ENCODE measurements at regions not wholly inside any gene's neighbourhood (a gene's known extent, or its start where the extent isn't known, plus 50 kb on each side); places are given as distances from the start of the nearest gene placed in this dataset.
"Not testable (repeated sequence)": the region's sequence is repeated elsewhere in the genome, so short reads cannot be mapped to it uniquely, and the experiment has no call there.

DNA sequence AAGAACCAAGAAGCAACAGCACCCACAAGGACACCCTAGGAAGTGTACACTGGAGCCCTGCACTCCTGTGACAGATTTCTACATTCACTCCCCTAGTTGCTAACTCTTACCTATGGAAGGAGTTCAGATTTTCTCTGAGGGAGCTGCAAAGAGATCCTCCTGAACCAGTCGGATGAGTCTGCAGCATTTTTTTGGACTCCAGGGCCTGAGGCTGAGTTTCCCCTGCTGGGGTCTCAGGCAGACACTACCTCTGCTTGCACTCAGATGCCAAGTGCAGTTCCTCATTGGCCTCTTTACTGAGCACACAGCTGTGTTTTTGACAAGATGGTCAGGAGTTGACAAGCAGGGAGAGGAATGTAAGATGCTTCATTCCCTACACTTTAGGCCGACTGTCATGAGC, 153.2 kb upstream of the RBM19 start:
- no peak for DNase-seq

DNA sequence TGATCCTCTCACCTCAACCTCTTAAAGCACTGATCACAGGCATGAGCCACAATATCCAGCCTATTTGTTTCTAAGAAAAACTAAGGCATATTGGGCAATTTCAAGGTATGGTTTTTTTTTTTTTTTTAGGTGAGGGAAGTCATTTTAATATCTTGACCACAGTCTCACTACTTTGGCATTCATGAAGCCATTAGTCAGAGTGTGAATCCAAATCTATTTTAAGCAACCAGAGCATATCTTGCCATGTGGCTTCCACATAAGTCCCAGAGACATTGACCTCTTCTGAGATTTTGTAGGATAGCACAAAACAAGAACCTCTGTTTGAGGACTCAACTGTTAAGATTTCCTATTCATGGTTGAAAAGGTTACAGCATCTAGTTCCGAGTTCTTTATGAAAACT, 130.3 kb upstream of the RBM19 start:
- no peak for DNase-seq

DNA sequence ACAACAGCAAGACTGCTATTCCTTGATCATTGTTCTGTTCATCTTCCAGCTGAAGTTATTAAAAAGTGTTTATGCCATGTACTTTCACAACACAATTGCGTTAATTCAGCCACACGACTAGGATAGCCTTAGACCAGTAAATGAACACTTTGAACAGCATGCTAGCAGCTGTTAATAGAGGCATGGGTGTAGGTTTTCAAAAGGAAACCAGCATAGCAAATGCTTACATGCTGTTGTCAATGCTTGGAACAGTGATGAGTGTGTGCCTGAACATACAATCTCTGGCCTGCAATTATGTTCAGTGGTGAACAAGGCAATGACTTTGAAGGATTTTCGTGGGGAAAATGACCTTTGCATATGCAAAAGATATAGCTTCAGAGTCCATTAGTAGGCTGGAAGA, 127.4 kb upstream of the RBM19 start:
- DNase-seq: no peak

DNA sequence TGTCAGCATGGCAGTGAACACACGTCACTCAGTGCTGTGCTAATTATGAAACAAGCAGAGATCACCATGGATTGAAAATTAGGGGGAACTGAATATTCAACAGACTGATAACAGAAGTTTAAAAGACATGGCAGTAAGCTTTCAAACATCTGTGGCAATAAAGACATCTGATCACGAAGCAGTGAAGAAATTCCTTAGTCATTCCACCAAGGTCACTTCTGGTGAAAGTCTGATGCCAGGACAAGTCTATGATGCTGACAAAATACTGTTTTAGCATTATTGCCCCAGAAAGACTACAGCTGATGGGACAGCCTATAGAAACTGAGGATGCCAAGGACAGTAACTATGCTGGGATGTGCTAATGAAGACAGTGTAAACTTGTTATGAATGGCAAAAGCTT, 126.9 kb upstream of the RBM19 start:
- DNase-seq: no peak

DNA sequence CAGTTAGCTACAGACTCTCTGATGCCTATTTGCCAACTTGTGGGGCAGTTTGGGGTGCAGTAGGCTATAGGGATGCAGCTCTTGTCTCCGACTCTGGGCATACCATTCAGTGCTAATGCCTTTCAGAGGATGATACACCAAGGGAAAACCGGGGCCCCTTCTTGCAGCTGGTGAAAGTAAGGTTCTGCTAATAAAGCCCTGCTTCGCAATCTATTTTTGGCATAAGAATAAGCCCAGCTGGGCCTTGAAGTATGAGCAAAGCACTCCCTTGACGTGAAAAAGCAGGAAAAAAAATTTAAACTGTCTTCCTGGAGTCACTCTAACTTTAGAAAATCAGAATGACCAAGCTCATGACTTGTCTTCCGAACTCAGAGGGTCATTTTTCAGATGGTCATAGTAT, 124.1 kb upstream of the RBM19 start:
- no peak for DNase-seq

DNA sequence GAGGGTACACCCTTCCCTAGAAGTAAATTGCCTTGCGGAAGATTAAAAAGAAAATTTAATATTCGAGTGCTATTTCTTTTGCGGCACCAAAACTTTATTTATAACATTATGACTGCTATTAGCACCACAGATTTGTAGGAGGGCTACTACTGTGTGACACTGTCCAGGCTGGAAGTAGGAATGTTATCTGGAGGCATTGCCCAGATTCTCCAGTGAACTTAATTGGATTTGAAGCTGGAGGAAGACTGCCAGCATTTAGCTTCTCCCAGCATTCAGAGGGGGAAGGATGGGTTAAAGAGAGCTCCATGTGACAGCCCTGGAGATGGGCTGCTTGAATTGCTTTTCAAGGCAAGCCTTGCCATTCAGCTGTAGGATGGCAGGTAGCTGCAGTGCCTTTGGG, 107.0 kb upstream of the RBM19 start:
- DNase-seq: no peak

DNA sequence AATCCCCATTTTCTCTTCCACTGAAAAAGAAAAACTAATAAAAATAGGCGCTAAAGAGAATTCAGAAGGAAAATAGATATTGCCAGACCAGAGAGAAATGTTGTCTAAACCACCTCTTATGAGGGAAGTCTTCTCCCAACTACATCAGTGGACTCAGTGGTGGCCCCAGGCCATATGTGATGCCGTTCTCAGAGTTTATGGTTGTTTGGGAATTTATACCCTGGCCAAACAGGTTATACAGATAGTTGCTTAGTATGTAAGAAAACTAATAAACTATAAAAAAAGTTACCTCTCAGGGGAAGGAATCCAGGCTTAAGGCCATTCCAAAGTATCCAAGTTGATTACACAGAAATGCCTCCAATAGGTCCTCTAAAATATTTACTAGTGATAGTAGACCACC, 103.4 kb upstream of the RBM19 start:
- DNase-seq: no peak

DNA sequence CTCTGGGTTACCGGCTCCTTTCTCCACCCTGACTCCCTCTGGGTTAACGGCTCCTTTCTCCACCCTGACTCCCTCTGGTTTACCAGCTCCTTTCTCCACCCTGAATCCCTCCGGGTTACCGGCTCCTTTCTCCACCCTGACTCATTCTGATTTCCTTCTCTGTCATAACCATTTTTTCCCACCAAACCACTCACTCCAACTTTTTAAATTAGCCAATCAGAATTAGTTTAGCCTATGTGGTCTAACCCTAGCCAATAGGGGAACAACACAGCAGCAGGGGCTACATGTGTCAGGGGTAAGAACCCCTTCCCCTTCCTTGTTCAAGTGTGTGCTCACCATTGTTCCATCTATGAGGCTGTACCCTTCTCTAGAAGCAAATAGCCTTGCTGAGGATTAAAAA, 98.4 kb upstream of the RBM19 start:
- no peak for DNase-seq

DNA sequence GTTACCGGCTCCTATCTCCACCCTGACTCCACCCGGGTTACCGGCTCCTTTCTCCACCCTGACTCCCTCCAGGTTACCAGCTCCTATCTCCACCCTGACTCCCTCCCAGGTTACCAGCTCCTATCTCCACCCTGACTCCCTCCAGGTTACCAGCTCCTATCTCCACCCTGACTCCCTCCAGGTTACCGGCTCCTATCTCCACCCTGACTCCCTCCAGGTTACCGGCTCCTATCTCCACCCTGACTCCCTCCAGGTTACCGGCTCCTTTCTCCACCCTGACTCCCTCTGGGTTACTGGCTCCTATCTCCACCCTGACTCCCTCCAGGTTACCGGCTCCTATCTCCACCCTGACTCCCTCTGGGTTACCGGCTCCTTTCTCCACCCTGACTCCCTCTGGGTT, 97.9 kb upstream of the RBM19 start:
- not testable (repeated sequence) for DNase-seq

DNA sequence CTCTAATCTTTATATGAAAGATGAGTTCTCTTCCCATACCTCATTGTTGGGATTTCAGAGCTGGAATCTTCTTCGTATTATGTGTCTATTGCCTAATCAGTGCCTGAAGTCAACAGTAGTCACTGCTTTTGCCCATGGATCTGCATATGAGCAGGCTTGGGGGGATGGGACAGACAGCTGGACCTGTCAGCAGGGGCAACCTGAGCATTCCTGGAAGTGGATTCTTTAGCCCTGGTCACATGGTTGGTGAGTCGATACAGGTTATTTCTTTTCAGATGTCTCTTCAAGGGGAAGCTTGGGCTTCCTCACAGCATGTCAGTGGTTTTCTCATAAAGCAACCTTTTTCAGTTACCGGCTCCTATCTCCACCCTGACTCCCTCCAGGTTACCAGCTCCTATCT, 97.3 kb upstream of the RBM19 start:
- DNase-seq: no peak

DNA sequence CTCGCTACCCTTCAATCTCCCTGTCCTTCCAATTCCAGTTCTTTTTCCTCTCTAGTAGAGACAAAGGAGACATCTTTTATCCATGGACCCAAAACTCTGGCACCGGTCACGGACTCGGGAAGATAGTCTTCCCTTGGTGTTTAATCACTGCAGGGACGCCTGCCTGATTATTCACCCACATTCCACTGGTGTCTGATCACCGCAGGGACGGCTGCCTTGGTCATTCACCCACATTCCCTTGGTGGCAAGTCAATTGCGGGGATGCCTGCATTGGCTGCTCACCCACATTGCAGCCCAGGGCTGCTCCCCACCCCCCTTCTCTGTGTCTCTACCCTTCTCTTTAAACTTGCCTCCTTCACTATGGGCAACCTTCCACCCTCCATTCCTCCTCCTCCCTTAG, 90.2 kb upstream of the RBM19 start:
- DNase-seq: not testable (repeated sequence)

DNA sequence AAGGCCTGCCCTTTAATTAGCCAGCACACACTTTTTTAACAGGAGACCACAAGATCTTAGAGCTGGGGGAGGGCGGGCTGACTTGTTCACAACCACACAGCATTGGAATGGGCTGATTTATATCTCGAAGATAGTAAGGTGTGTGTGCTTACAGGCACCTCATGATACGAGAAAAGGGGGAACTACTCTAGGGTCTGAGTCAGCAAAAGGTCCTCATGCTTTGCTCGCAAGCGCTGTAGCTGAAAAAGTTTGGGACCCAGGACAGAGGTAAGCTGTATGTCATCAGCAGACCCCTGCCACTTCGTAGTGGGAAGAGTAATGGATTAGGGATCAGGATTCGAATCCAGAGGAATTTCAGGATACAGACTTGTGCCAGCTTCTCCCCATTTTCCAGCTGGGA, 88.9 kb upstream of the RBM19 start:
- DNase-seq: no peak

DNA sequence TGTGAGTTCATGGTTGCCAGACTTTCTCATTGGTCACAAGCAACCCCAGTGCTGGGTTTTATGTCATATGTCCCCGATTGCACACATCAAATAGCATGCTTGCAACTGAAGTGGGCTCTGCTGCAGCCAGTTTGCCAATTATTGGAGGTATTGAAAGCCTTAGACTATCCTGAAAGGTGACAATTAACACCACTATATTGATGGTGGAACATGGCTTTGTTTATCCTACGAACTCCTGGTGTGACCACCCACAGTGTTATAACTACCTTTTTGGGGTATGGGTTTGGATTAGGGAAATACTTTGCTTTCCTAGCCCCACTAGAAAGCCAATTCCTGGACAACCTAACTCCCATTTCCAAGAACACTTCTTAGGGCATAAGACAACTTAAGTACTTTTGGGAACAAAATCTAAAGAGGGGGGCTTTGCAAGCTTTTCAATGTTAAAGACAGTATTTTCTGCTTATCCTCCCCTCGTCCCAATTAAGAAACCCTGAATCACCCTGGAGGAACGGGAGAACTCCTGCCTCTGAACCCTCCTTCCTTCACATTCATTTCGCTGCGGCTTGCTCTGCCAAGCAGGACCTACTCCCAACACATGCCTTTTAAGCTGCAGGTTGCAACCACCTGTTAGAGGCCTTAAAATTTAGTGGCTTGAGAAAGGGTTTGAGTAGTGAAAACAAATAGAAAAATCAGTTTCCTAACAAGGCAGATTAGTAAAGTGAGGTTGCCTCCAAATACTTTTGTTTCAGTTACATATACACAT, 80.3 kb upstream of the RBM19 start:
- DNase-seq: no peak

DNA sequence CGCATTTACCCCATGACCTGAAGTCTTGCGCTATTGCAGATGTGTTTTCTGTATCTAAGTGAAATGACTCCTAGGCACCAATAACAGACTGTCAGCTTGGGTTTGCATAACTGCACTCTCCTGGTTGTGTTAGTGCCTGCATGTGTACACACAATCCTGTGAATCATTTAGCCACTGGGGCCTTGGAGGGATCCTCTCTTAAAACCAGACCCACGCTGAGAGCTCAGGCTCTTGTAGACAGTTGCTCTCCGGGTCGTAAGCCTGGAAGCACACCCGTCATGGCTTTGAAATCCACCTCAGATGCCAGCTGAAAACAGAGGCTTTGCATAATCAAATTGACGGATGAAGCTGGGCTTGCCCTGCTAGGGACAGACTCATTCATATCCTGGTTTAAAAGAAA, 79.2 kb upstream of the RBM19 start:
- DNase-seq: peak; percentile 87

DNA sequence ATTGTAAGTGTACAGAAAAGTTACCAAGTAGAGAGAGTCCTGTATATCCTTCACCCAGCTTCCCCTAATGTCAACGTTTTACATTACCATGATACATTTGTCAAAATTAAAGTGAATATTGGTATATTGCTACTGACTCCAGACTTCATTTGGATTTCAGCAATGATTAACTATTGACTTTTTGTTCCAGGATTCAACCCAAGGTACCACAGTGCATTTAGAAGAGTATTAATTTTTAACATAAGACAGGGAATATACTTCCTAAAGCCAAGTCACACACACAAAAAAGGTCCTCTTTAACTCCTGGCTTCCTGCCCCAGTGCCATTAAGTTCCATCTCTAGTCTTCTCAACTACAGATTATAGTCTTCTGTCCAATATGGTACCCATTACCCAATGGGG, 75.5 kb upstream of the RBM19 start:
- no peak for DNase-seq

DNA sequence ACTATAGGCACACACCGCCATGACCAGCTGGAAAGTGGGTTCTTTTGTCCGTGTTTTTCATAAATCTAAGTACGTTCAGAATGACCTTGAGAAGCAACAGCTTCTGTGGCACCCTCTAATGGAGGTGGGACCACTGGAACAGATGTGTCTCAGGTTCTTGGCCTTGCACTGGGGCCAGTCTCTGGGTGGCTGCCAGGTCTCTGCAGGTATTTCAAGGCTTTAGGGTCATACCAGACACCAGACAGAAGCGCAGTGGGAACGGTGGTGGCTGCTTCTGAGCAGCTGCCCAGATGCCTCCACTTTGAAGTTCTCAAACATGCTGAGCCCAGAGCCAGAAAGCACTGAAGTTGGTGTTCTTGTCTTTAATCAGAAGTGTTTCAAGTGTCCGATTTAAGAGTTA, 75.0 kb upstream of the RBM19 start:
- no peak for DNase-seq

DNA sequence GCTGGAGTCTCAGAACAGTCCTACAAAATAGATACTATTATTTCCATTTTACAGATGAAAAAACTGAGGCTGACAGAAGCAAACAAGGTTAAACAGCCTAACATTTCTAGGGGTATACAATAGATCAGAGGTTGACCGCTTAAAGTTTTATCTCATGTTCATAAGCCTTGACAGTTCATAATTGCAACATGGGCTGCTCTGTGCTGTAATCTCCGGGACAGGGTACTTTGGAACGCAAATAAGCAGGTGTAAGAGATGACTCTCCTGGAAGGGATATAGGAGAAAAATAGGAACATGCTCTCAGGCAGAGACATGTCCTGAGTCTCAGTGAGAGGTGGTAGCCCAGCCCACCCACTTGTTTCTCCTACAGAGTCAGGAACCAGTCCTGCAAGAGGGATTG, 72.8 kb upstream of the RBM19 start:
- no peak for DNase-seq

DNA sequence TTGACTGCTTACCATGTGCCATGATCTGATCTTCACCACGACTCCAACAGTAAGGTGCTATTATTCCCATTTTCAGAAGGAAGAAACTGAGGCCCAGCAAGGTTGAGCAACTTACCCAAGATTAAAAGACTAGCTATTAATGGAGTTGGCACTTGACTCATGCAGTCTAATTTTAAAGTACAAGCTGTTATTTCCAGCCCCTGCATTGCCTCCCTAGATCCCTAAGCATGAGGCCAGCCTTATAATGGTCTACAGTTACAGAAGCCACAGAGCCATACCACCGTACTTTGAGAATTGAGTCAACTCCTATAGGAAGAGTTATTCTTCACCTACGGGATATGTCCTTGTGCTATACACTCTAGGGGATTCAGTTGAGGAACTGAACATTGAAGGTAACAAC, 66.7 kb upstream of the RBM19 start:
- DNase-seq: no peak

DNA sequence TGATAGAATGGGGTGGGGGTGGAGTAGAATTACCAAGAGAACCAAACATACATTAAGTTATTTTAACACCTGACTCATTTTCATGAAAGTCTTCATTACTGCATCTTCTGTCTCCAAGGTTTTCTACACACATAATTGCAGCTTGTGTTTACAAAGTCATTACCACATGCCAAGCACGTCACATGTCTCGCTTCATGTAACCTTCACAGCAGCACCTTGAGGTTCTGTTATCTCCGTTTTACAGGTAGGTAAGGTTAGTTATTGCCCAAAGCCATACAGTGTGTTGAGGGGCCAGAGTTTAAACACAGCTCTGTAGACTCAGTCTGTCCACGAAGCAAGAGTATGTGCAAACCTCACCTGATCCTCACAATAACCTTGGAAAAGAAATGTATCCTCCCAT, 64.3 kb upstream of the RBM19 start:
- no peak for DNase-seq

DNA sequence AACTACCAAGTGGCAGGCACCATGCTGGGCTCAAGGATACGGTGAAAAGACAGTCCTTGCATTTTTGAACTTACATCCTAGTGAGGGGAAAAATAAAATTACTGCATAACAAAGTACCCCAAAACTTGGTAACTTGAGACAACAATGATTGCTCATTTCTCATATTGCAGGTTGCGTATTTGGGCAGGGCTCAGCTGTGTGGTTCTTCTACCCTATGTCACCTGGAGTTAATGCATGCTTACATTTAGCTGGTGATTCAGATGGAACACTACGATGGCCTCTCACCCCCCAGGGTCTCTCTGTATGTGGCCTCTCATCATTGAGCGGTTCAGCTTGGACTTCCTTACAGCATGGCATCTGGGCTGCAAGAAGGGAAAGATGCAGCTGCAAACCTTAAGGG, 60.7 kb upstream of the RBM19 start:
- DNase-seq: no peak

DNA sequence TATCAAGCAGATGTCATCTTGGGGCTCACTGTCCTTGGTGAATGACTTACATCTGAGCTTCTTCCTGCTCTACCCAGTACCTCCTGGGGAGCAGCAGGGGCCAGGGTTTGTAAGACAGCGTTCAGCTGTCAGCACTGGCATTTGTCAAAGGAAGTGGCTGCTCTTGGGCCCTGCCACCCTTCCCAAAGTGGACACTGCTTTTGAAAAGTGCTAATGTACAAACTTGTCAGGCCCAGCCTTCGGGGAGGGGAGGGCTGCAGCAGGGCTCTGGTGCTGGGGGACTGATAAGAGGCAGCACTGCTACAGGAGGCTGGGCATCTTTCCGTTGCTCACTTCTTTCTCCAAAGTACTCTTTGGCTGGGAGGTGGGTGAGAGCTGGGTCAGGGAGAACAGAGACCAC, 59.8 kb upstream of the RBM19 start:
- DNase-seq: no peak

DNA sequence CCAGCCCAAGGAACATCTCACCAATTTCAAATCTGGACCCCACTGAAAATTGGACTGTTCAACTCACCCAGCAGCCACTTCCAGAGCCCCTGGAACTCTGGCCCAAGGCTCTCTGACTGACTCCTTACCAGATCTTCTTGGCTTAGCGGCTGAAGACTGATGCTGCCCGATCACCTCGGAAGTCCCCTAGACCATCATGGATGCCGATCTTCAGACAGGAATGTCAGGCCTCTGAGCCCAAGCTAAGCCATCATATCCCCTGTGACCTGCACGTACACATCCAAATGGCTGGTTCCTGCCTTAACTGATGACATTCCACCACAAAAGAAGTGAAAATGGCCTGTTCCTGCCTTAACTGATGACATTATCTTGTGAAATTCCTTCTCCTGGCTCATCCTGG, 56.0 kb upstream of the RBM19 start:
- not testable (repeated sequence) for DNase-seq

DNA sequence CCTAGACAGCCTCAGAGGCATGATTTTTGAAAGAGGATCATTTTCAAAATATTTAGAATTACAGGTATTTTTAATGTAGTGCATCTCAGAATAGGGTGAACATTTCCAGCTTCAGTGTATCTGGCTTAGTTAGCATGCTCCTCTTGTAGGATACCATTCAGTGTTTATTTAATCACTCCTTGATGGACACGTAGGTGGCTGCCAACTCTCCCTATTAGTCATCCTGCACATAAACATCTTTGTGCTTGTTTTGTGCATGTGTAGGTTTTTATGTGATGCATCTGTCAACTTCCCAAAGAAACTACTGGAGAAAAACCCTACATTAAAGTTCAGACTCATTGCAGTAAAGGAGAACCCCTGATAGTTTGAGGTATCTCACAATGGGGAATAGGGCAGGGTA, 52.5 kb upstream of the RBM19 start:
- DNase-seq: no peak

Data from NCI-H526 (cell line).